ENCODE measurements at regions not wholly inside any gene's neighbourhood (a gene's known extent, or its start where the extent isn't known, plus 50 kb on each side); places are given as distances from the start of the nearest gene placed in this dataset.

DNA sequence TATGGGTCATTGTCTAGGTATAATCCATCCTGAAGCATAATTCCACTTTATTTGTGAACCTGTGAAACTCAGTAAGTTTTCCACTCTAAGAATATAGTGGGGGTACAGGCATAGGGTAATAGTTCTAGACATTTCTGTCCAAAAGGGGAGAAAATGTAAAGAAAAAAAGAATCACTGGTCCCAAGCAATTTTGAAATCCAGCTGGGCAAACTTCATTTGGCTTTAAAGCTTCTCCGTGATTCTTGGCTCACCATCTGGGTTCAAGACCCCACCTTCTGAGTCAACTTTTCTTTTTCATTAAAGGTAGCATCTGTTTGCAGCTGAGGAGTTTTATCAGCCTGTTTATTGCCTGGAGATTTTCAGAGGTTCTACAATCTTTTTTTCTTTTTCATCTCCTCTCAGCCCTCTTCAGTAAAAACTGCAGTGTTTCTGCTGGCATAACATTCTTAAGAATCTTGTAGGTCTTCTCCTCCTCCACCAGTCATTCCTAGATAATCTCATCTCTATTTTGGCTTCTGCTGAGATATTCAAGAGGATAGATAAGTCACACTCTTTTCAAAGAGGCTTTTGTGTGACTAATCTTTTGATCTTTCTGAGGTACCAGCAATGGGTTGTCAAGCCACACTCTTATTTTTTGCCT, 126.1 kb upstream of the PITX1 start:
- DNase-seq (ENCODE audit: low read depth in 1 of 2, low spot score in 1 of 2) (no peak), FAIRE-seq (no peak), ATAC-seq (no peak)
- Histone ChIP-seq H3K9me3 (peaks cover 24% of the 10 kb centered on the region), H3K4me3 (no peak overlapping the region), H3K27ac (no peak overlapping the region), H3K4me2 (no peak overlapping the region), H3K4me1 (no peaks in the 10 kb centered on the region)
- WGBS (ENCODE audit: missing lambda C conversion rate): 44% methylated on average over 1 of the region's 1 CpG
- CTCF ChIA-PET: no interaction called here
- POLR2A ChIA-PET: no interaction called here
- TF ChIP-seq JUN (IDR thresholded peaks at IDR 0.05) (no peak), NR3C1 (IDR thresholded peaks at IDR 0.05) (no peak), JUNB (IDR thresholded peaks at IDR 0.05) (no peak)

DNA sequence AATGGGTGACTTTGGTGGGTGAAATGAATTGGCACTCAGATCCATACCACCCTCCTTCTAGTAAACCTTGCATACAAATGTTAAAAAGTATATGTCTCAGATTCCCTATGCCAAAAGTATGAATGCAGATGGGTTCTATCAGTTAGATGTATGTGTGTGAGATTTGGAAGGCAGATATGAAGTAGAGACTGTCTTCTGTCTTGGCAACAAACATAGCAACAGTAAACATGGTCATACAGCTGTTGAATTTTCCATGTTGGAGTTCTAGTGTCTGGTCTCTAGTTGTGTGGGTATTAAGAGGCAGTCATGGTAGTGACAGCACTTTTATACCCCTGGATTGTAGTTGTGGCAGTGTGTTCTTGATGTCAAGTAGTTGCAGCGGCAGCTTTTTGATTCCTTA, 125.6 kb upstream of the PITX1 start:
- no peak overlapping the region for H3K4me3 ChIP-seq
- ChIA-PET CTCF (no interaction called here), POLR2A (no interaction called here)
- H3K4me2 ChIP-seq: no peak overlapping the region
- H3K9me3 ChIP-seq: peaks cover 24% of the 10 kb centered on the region
- H3K4me1 ChIP-seq: no peaks in the 10 kb centered on the region; the same call in 2 of the 3 replicates
- H3K27ac ChIP-seq: no peak overlapping the region
- TF ChIP-seq ZNF302 (CRISPR knock-in tag; IDR thresholded peaks at IDR 0.05): no peak
- no peak for TF ChIP-seq HOXB5 (CRISPR knock-in tag; IDR thresholded peaks at IDR 0.05)
- TF ChIP-seq POLR2A (IDR thresholded peaks at IDR 0.05; ENCODE audit: low read length): no peak
- TF ChIP-seq, protein P1, sequence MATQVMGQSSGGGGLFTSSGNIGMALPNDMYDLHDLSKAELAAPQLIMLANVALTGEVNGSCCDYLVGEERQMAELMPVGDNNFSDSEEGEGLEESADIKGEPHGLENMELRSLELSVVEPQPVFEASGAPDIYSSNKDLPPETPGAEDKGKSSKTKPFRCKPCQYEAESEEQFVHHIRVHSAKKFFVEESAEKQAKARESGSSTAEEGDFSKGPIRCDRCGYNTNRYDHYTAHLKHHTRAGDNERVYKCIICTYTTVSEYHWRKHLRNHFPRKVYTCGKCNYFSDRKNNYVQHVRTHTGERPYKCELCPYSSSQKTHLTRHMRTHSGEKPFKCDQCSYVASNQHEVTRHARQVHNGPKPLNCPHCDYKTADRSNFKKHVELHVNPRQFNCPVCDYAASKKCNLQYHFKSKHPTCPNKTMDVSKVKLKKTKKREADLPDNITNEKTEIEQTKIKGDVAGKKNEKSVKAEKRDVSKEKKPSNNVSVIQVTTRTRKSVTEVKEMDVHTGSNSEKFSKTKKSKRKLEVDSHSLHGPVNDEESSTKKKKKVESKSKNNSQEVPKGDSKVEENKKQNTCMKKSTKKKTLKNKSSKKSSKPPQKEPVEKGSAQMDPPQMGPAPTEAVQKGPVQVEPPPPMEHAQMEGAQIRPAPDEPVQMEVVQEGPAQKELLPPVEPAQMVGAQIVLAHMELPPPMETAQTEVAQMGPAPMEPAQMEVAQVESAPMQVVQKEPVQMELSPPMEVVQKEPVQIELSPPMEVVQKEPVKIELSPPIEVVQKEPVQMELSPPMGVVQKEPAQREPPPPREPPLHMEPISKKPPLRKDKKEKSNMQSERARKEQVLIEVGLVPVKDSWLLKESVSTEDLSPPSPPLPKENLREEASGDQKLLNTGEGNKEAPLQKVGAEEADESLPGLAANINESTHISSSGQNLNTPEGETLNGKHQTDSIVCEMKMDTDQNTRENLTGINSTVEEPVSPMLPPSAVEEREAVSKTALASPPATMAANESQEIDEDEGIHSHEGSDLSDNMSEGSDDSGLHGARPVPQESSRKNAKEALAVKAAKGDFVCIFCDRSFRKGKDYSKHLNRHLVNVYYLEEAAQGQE (IDR thresholded peaks at IDR 0.05): no peak
- no peak for TF ChIP-seq GATA3 (IDR thresholded peaks at IDR 0.05; ENCODE audit: borderline replicate concordance)
- TF ChIP-seq KDM1A (IDR thresholded peaks at IDR 0.05; ENCODE audit: low read depth): no peak
- no peak for TF ChIP-seq EHMT2 (IDR thresholded peaks at IDR 0.05; ENCODE audit: low read depth)
- TF ChIP-seq, protein P2, sequence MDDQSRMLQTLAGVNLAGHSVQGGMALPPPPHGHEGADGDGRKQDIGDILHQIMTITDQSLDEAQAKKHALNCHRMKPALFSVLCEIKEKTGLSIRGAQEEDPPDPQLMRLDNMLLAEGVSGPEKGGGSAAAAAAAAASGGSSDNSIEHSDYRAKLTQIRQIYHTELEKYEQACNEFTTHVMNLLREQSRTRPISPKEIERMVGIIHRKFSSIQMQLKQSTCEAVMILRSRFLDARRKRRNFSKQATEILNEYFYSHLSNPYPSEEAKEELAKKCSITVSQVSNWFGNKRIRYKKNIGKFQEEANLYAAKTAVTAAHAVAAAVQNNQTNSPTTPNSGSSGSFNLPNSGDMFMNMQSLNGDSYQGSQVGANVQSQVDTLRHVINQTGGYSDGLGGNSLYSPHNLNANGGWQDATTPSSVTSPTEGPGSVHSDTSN (IDR thresholded peaks at IDR 0.05): no peak
- TF ChIP-seq, protein P3, sequence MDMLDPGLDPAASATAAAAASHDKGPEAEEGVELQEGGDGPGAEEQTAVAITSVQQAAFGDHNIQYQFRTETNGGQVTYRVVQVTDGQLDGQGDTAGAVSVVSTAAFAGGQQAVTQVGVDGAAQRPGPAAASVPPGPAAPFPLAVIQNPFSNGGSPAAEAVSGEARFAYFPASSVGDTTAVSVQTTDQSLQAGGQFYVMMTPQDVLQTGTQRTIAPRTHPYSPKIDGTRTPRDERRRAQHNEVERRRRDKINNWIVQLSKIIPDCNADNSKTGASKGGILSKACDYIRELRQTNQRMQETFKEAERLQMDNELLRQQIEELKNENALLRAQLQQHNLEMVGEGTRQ (IDR thresholded peaks at IDR 0.05): no peak
- TF ChIP-seq, protein P4, sequence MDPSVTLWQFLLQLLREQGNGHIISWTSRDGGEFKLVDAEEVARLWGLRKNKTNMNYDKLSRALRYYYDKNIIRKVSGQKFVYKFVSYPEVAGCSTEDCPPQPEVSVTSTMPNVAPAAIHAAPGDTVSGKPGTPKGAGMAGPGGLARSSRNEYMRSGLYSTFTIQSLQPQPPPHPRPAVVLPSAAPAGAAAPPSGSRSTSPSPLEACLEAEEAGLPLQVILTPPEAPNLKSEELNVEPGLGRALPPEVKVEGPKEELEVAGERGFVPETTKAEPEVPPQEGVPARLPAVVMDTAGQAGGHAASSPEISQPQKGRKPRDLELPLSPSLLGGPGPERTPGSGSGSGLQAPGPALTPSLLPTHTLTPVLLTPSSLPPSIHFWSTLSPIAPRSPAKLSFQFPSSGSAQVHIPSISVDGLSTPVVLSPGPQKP (IDR thresholded peaks at IDR 0.05; ENCODE audit: low read depth, low read length): no peak
- TF ChIP-seq POLR2AphosphoS2 (conservative IDR thresholded peaks at IDR 0.05; ENCODE audit: low read length): no peak
- 95% methylated on average over 1 of the region's 1 CpG for WGBS (ENCODE audit: missing lambda C conversion rate)
- no peak for FAIRE-seq
- ATAC-seq: no peak
- no peak for DNase-seq (ENCODE audit: low read depth in 1 of 2, low spot score in 1 of 2)

DNA sequence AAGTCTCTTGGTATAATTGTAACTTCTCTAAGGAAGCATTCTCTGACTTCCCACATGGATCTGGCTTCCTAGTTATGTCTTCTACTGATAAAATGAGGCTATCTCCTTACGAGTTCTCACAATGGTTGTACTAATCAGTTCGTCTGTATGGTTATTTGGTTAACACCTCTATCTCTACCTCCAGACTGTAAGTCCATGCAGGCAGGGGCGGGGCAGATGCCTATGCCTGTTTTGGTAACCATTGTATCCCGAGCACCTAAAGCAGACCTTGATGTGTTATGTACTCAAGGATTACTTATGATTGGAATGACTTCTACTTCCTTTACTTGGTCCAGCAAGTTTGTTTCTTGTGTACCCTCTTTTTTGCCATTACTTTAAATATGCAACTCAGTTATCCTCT, 125.0 kb upstream of the PITX1 start:
- ATAC-seq (no peak), FAIRE-seq (no peak), DNase-seq (ENCODE audit: low read depth in 1 of 2, low spot score in 1 of 2) (no peak)
- H3K4me2 ChIP-seq: no peak overlapping the region
- H3K4me1 ChIP-seq: peaks cover 2% of the 10 kb centered on the region; the same call in 1 of the 3 replicates
- H3K4me3 ChIP-seq: no peak overlapping the region
- ChIA-PET POLR2A (no interaction called here), CTCF (interaction anchor here (0.8 kb wide), 1 partner anchor 33 kb away, joined by 3 read pairs; no protein-coding TSS in a partner anchor)
- H3K27ac ChIP-seq: no peak overlapping the region
- peaks cover 24% of the 10 kb centered on the region for H3K9me3 ChIP-seq
- WGBS (ENCODE audit: missing lambda C conversion rate): 33% methylated on average over 4 of the region's 4 CpGs
- TF ChIP-seq POLR2A (IDR thresholded peaks at IDR 0.05; ENCODE audit: low read length): no peak
- TF ChIP-seq RCOR1 (IDR thresholded peaks at IDR 0.05; ENCODE audit: low read depth, low read length): no peak
- TF ChIP-seq HOXB13 (CRISPR knock-in tag; IDR thresholded peaks at IDR 0.05; ENCODE audit: low read depth): no peak
- TF ChIP-seq, protein P1 (IDR thresholded peaks at IDR 0.05): no peak
- no peak for TF ChIP-seq KDM1A (IDR thresholded peaks at IDR 0.05; ENCODE audit: low read depth)
- no peak for TF ChIP-seq HDAC2 (IDR thresholded peaks at IDR 0.05)
- no peak for TF ChIP-seq FOXS1 (CRISPR knock-in tag; IDR thresholded peaks at IDR 0.05)
- no peak for TF ChIP-seq GATA3 (IDR thresholded peaks at IDR 0.05; ENCODE audit: borderline replicate concordance)
- no peak for TF ChIP-seq NR3C1 (IDR thresholded peaks at IDR 0.05)
- no peak for TF ChIP-seq JUNB (IDR thresholded peaks at IDR 0.05)
- TF ChIP-seq NFE2L2 (conservative IDR thresholded peaks at IDR 0.05; ENCODE audit: low read length): no peak
- TF ChIP-seq CHD4 (IDR thresholded peaks at IDR 0.05; ENCODE audit: borderline replicate concordance): no peak
- no peak for TF ChIP-seq MAZ (IDR thresholded peaks at IDR 0.05; ENCODE audit: borderline replicate concordance, low read depth, low read length)
- TF ChIP-seq, protein P5, sequence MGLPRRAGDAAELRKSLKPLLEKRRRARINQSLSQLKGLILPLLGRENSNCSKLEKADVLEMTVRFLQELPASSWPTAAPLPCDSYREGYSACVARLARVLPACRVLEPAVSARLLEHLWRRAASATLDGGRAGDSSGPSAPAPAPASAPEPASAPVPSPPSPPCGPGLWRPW (IDR thresholded peaks at IDR 0.05): no peak
- no peak for TF ChIP-seq CEBPB (IDR thresholded peaks at IDR 0.05)
- TF ChIP-seq SREBF2 (IDR thresholded peaks at IDR 0.05): no peak

All from A549 (cell line).